Neural cell (in vitro differentiated cells): ENCODE measurements at regions not wholly inside any gene's neighbourhood (a gene's known extent, or its start where the extent isn't known, plus 50 kb on each side); places are given as distances from the start of the nearest gene placed in this dataset.

Experiments
- H2AFZ ChIP-seq: fragments of 200-600, 300-800 bp; sonication (generic), shearing (Covaris generic); 2 replicates; pipeline ENCODE4 v1.6.0; 2014; ENCODE audit warnings: low read depth, mild to moderate bottlenecking, antibody characterized with exemption, low read length, moderate library complexity
- H3F3A ChIP-seq: fragments of 200-600 bp; shearing (Covaris generic); 2 replicates; pipeline ENCODE4 v1.6.1; 2016; ENCODE audit warnings: mild to moderate bottlenecking, moderate library complexity, mixed read lengths, antibody characterized with exemption, low read length; ENCODE audit not compliant: insufficient read depth, poor library complexity, severe bottlenecking
- H3K27ac ChIP-seq: fragments of 200-600, 300-800 bp; sonication (generic), shearing (Covaris generic); 2 replicates; pipeline ENCODE4 v1.5.1; 2014; ENCODE audit warnings: mild to moderate bottlenecking, low read length, moderate library complexity
- H3K27me3 ChIP-seq: fragments of 300-800, 200-600 bp; sonication (generic), shearing (Covaris generic); 2 replicates; pipeline ENCODE4 v1.6.0; 2014; ENCODE audit warnings: mild to moderate bottlenecking, low read depth, low read length, moderate library complexity; ENCODE audit not compliant: insufficient read depth
- H3K36me3 ChIP-seq: fragments of 300-800, 200-600 bp; sonication (generic), shearing (Covaris generic); 2 replicates; pipeline ENCODE4 v1.5.1; 2014; ENCODE audit warnings: mild to moderate bottlenecking, antibody characterized with exemption, low read length, moderate library complexity; ENCODE audit not compliant: insufficient read depth
- H3K4me2 ChIP-seq: fragments of 300-800, 200-600 bp; sonication (generic), shearing (Covaris generic); 2 replicates; pipeline ENCODE4 v1.6.0; 2014; ENCODE audit warnings: mild to moderate bottlenecking, low read length
- H3K4me3 ChIP-seq: fragments of 300-800, 200-600 bp; sonication (generic), shearing (Covaris generic); 2 replicates; pipeline ENCODE4 v1.5.1; 2014; ENCODE audit warnings: mild to moderate bottlenecking, low read length, moderate library complexity
- H3K79me2 ChIP-seq: fragments of 200-600 bp; shearing (Covaris generic); replicated peaks from 2 replicates; pipeline ENCODE4 v1.6.0; 2014; ENCODE audit warnings: mild to moderate bottlenecking, low read length, moderate library complexity; ENCODE audit not compliant: insufficient read depth
- H3K9ac ChIP-seq: fragments of 300-800, 200-600 bp; sonication (generic), shearing (Covaris generic); 2 replicates; pipeline ENCODE4 v1.6.1; 2016; ENCODE audit warnings: mild to moderate bottlenecking, low read length, mixed read lengths
- H3K9me2 ChIP-seq: fragments of 200-600 bp; shearing (Covaris generic); 2 replicates; pipeline ENCODE4 v1.6.1; 2016; ENCODE audit warnings: mild to moderate bottlenecking, low read length, mixed read lengths; ENCODE audit not compliant: insufficient read depth
- H3K9me3 ChIP-seq: fragments of 200-600, 300-800 bp; sonication (generic), shearing (Covaris generic); 2 replicates; pipeline ENCODE4 v1.6.1; 2016; ENCODE audit warnings: mild to moderate bottlenecking, mixed run types, low read length, moderate library complexity, mixed read lengths
- H4K20me1 ChIP-seq: fragments of 200-600 bp; shearing (Covaris generic); 2 replicates; pipeline ENCODE4 v1.6.1; 2016; ENCODE audit warnings: mild to moderate bottlenecking, mixed run types; ENCODE audit not compliant: insufficient read depth
- EP300 ChIP-seq: fragments of 450-650 bp; conservative IDR thresholded peaks from 2 replicates; pipeline ENCODE4 v1.6.1; 2014; ENCODE audit warnings: antibody characterized with exemption, mild to moderate bottlenecking, moderate library complexity; ENCODE audit not compliant: poor library complexity, severe bottlenecking
- EZH2 ChIP-seq: fragments of 200-600, 300-800 bp; shearing (Covaris generic), sonication (generic); IDR thresholded peaks from 2 replicates; pipeline ENCODE4 v1.6.1; 2014; ENCODE audit warnings: antibody characterized with exemption, low read length, borderline replicate concordance, mild to moderate bottlenecking; ENCODE audit not compliant: insufficient read depth, poor library complexity, severe bottlenecking
- MXI1 ChIP-seq: fragments of 450-650 bp; conservative IDR thresholded peaks from 2 replicates; pipeline ENCODE4 v1.6.1; 2014; ENCODE audit warnings: antibody characterized with exemption, mild to moderate bottlenecking; ENCODE audit not compliant: poor library complexity, severe bottlenecking
- POLR2AphosphoS5 ChIP-seq: IDR thresholded peaks from 2 replicates; pipeline ENCODE4 v1.6.1; 2012
- RAD21 ChIP-seq: fragments of 450-650 bp; conservative IDR thresholded peaks from 2 replicates; pipeline ENCODE4 v1.6.1; 2014; ENCODE audit warnings: antibody characterized with exemption, mild to moderate bottlenecking, moderate library complexity
- SMC3 ChIP-seq: fragments of 450-650 bp; conservative IDR thresholded peaks from 2 replicates; pipeline ENCODE4 v1.6.1; 2014; ENCODE audit warnings: antibody characterized with exemption, mild to moderate bottlenecking, moderate library complexity; ENCODE audit not compliant: poor library complexity
- TAF1 ChIP-seq: IDR thresholded peaks from 2 replicates; pipeline ENCODE4 v1.6.1; 2012; ENCODE audit warnings: low read depth
- TF ChIP-seq, protein P1 (sequence below): IDR thresholded peaks from 2 replicates; pipeline ENCODE4 v1.6.1; 2012; ENCODE audit warnings: borderline replicate concordance
- TF ChIP-seq, protein P2 (sequence below): fragments of 450-650 bp; IDR thresholded peaks from 2 replicates; pipeline ENCODE4 v1.5.1; 2014; ENCODE audit warnings: antibody characterized with exemption, mild to moderate bottlenecking, moderate library complexity; ENCODE audit not compliant: poor library complexity, severe bottlenecking

DNA sequence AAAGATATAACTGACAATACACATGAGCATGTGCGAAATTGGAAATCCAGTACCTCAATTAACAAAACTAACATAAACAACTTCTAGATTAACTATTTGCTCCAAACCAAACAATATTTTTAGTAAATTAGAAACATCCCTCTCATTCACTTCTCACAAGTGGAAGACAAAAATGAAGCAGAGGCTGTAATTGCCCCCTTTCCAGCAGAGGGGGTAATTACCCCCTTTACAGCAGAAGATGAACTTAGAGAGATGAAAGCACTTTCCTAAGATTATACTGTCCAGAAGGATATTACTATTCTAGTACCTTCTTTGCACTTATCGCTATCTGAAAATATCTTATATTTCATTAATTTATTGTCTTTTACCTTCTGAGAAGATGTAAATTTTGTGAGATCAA is 1025.2 kb downstream of the FSCB start:
- no peaks in the 10 kb centered on the region for H3K79me2 ChIP-seq
- TF ChIP-seq, protein P1, sequence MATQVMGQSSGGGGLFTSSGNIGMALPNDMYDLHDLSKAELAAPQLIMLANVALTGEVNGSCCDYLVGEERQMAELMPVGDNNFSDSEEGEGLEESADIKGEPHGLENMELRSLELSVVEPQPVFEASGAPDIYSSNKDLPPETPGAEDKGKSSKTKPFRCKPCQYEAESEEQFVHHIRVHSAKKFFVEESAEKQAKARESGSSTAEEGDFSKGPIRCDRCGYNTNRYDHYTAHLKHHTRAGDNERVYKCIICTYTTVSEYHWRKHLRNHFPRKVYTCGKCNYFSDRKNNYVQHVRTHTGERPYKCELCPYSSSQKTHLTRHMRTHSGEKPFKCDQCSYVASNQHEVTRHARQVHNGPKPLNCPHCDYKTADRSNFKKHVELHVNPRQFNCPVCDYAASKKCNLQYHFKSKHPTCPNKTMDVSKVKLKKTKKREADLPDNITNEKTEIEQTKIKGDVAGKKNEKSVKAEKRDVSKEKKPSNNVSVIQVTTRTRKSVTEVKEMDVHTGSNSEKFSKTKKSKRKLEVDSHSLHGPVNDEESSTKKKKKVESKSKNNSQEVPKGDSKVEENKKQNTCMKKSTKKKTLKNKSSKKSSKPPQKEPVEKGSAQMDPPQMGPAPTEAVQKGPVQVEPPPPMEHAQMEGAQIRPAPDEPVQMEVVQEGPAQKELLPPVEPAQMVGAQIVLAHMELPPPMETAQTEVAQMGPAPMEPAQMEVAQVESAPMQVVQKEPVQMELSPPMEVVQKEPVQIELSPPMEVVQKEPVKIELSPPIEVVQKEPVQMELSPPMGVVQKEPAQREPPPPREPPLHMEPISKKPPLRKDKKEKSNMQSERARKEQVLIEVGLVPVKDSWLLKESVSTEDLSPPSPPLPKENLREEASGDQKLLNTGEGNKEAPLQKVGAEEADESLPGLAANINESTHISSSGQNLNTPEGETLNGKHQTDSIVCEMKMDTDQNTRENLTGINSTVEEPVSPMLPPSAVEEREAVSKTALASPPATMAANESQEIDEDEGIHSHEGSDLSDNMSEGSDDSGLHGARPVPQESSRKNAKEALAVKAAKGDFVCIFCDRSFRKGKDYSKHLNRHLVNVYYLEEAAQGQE: no peak
- TF ChIP-seq EP300 (no peak), SMC3 (no peak), POLR2AphosphoS5 (no peak), EZH2 (no peak), TAF1 (no peak), MXI1 (no peak), RAD21 (no peak)
- TF ChIP-seq, protein P2, sequence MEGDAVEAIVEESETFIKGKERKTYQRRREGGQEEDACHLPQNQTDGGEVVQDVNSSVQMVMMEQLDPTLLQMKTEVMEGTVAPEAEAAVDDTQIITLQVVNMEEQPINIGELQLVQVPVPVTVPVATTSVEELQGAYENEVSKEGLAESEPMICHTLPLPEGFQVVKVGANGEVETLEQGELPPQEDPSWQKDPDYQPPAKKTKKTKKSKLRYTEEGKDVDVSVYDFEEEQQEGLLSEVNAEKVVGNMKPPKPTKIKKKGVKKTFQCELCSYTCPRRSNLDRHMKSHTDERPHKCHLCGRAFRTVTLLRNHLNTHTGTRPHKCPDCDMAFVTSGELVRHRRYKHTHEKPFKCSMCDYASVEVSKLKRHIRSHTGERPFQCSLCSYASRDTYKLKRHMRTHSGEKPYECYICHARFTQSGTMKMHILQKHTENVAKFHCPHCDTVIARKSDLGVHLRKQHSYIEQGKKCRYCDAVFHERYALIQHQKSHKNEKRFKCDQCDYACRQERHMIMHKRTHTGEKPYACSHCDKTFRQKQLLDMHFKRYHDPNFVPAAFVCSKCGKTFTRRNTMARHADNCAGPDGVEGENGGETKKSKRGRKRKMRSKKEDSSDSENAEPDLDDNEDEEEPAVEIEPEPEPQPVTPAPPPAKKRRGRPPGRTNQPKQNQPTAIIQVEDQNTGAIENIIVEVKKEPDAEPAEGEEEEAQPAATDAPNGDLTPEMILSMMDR: no peak
- H3K9me3 ChIP-seq: no peaks in the 10 kb centered on the region
- H3K27me3 ChIP-seq: no peaks in the 10 kb centered on the region
- no peaks in the 10 kb centered on the region for H3F3A ChIP-seq
- H3K9ac ChIP-seq: no peak overlapping the region
- no peaks in the 10 kb centered on the region for H3K36me3 ChIP-seq
- H3K27ac ChIP-seq: no peak overlapping the region
- H2AFZ ChIP-seq: no peak overlapping the region
- H4K20me1 ChIP-seq: no peaks in the 10 kb centered on the region
- no peaks in the 10 kb centered on the region for H3K9me2 ChIP-seq
- no peak overlapping the region for H3K4me2 ChIP-seq
- H3K4me3 ChIP-seq: no peak overlapping the region

DNA sequence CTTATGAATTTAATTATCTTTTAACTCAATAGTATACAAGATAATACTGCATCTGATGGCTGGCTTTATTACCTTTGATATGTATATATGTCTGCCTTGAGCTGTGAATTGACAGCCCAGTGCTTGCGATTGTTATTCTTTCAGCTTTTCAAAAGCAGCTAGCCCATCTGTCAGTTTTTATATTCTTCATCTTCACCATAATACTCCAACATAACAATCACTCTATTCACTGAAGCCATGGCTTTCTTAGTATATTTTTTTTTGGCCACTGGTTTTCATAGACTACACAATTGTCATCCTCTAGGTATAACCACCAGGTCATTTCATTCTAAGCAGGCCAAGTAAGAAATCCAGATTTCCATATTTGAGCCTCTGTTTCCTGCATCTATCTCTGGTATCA is 1026.1 kb downstream of the FSCB start:
- no peaks in the 10 kb centered on the region for H3K79me2 ChIP-seq
- no peaks in the 10 kb centered on the region for H3K27me3 ChIP-seq
- no peak overlapping the region for H3K27ac ChIP-seq
- H3F3A ChIP-seq: no peaks in the 10 kb centered on the region
- H4K20me1 ChIP-seq: no peaks in the 10 kb centered on the region
- H3K9me2 ChIP-seq: no peaks in the 10 kb centered on the region
- TF ChIP-seq EZH2 (no peak), MXI1 (no peak), SMC3 (no peak), POLR2AphosphoS5 (no peak), RAD21 (no peak), TAF1 (no peak), EP300 (no peak)
- TF ChIP-seq, protein P2: no peak
- TF ChIP-seq, protein P1: no peak
- no peak overlapping the region for H2AFZ ChIP-seq
- H3K9me3 ChIP-seq: no peaks in the 10 kb centered on the region
- no peak overlapping the region for H3K4me3 ChIP-seq
- H3K36me3 ChIP-seq: no peaks in the 10 kb centered on the region
- H3K4me2 ChIP-seq: no peak overlapping the region
- H3K9ac ChIP-seq: no peak overlapping the region
